GM12878 (cell line): ENCODE measurements at regions not wholly inside any gene's neighbourhood (a gene's known extent, or its start where the extent isn't known, plus 50 kb on each side); places are given as distances from the start of the nearest gene placed in this dataset.

Experiments
- ATAC-seq: fragments of 200-7000 bp; cut with Tn5 transposase; 3 replicates; pipeline ENCODE4 v1.9.1; 2020; ENCODE audit warnings: mild to moderate bottlenecking, moderate library complexity
- BruUV-seq: library from RNA; stranded (reverse); fragments of 400-500 nt; replicated peaks from 2 replicates; lab custom pipeline; 2021; lab: Mats Ljungman, UMichigan
- CTCF ChIA-PET: fragments of 300-600 bp; sonication (Branson Sonifier 250); formaldehyde crosslinking; extraction: SDS; loops from one replicate; lab custom pipeline; 2021; ENCODE audit warnings: inconsistent platforms; lab: Yijun Ruan, JAX
- POLR2A ChIA-PET: fragments of 350-600 bp; formaldehyde crosslinking; extraction: SDS; loops from one replicate; lab custom pipeline; 2021; ENCODE audit warnings: inconsistent platforms; lab: Charles Lee
- RAD21 ChIA-PET: fragments of 300-600 bp; sonication (Branson Sonifier 250); formaldehyde crosslinking; loops from one replicate; lab custom pipeline; 2023; ENCODE audit warnings: antibody characterized with exemption; ENCODE audit not compliant: unreplicated experiment; lab: Charles Lee
- SMC1A ChIA-PET: fragments of 300-600 bp; sonication (Branson Sonifier 250); formaldehyde crosslinking; loops from one replicate; lab custom pipeline; 2023; ENCODE audit not compliant: unreplicated experiment, uncharacterized antibody; lab: Charles Lee
- DNase-seq: peaks from one replicate; pipeline ENCODE4 v3.0.0-alpha.2; 2011; ENCODE audit warnings: low read depth, low spot score
- FAIRE-seq: peaks from 3 replicates; lab custom pipeline; 2011; peaks lifted over from hg19 to GRCh38; lab: Jason Lieb, UNC
- H2AFZ ChIP-seq: 2 replicates; pipeline ENCODE4 v1.6.0; 2011; ENCODE audit warnings: low read depth, low read length, control low read depth; ENCODE audit not compliant: control insufficient read depth
- H3K27ac ChIP-seq: 2 replicates; pipeline ENCODE4 v1.5.1; 2011; ENCODE audit warnings: control low read depth; ENCODE audit not compliant: control insufficient read depth, insufficient read depth
- H3K27me3 ChIP-seq, 2 experiments: replicated peaks in 1 of 2; 2 replicates each; pipeline versions ENCODE4 v1.6.0 to v1.6.1; 2011; ENCODE audit warnings: low read length in 1 of 2; ENCODE audit not compliant: control insufficient read depth in 2 of 2, insufficient read depth in 2 of 2
- H3K36me3 ChIP-seq, 2 experiments: 2 replicates each; pipeline ENCODE4 v1.5.1; 2011; ENCODE audit warnings: low read length in 1 of 2; ENCODE audit not compliant: control insufficient read depth in 2 of 2, insufficient read depth in 2 of 2
- H3K4me1 ChIP-seq: 2 replicates; pipeline ENCODE4 v1.6.1; 2011; ENCODE audit warnings: mild to moderate bottlenecking, low read length, moderate library complexity, mixed read lengths; ENCODE audit not compliant: control insufficient read depth, insufficient read depth
- H3K4me2 ChIP-seq: 2 replicates; pipeline ENCODE4 v1.6.0; 2011; ENCODE audit warnings: control low read depth; ENCODE audit not compliant: control insufficient read depth, insufficient read depth
- H3K4me3 ChIP-seq: fragments of 200-600 bp; sonication (generic); 2 replicates; pipeline ENCODE4 v1.5.1; 2016
- H3K79me2 ChIP-seq: 2 replicates; pipeline ENCODE4 v1.6.0; 2011; ENCODE audit warnings: low read length; ENCODE audit not compliant: control insufficient read depth, insufficient read depth
- H3K9ac ChIP-seq: 2 replicates; pipeline ENCODE4 v1.8.0; 2011; ENCODE audit warnings: low read length, control low read depth, mixed read lengths; ENCODE audit not compliant: control insufficient read depth, insufficient read depth
- H3K9me3 ChIP-seq: replicated peaks from 3 replicates; pipeline ENCODE4 v1.5.1; 2011; ENCODE audit warnings: mild to moderate bottlenecking, low read length; ENCODE audit not compliant: control insufficient read depth, insufficient read depth
- H4K20me1 ChIP-seq: 2 replicates; pipeline ENCODE4 v1.6.0; 2011; ENCODE audit not compliant: control insufficient read depth, insufficient read depth
- CBX3 ChIP-seq: fragments of 200-600 bp; sonication (generic); IDR thresholded peaks from 2 replicates; pipeline ENCODE4 v1.6.1; 2016; ENCODE audit warnings: low read depth, borderline replicate concordance
- FOXK2 ChIP-seq: fragments of 450-650 bp; IDR thresholded peaks from 2 replicates; pipeline ENCODE4 v1.6.1; 2017; ENCODE audit warnings: mild to moderate bottlenecking, moderate library complexity
- NBN ChIP-seq: fragments of 450-650 bp; IDR thresholded peaks from 2 replicates; pipeline ENCODE4 v1.6.1; 2016
- NFYB ChIP-seq: IDR thresholded peaks from 2 replicates; pipeline ENCODE4 v1.6.1; 2011; ENCODE audit warnings: low read depth, mild to moderate bottlenecking, low read length, improper control_type of control experiment, moderate library complexity; ENCODE audit not compliant: insufficient read depth
- NR2C2 ChIP-seq: IDR thresholded peaks from 2 replicates; pipeline ENCODE4 v1.6.1; 2011; ENCODE audit warnings: borderline replicate concordance, low read depth; ENCODE audit not compliant: control insufficient read depth, insufficient read length
- PAX8 ChIP-seq: fragments of 450-650 bp; IDR thresholded peaks from 2 replicates; pipeline ENCODE4 v1.6.1; 2017; ENCODE audit warnings: mild to moderate bottlenecking, moderate library complexity
- PML ChIP-seq: IDR thresholded peaks from 2 replicates; pipeline ENCODE4 v1.6.1; 2012; ENCODE audit warnings: low read length, inconsistent platforms
- TARDBP ChIP-seq: IDR thresholded peaks from 2 replicates; pipeline ENCODE4 v1.6.1; 2016; ENCODE audit warnings: borderline replicate concordance
- ZBTB40 ChIP-seq: fragments of 450-650 bp; IDR thresholded peaks from 2 replicates; pipeline ENCODE4 v1.6.1; 2016; ENCODE audit warnings: mild to moderate bottlenecking, moderate library complexity, borderline replicate concordance
- ZNF217 ChIP-seq: fragments of 450-650 bp; IDR thresholded peaks from 2 replicates; pipeline ENCODE4 v1.6.1; 2017; ENCODE audit warnings: antibody characterized with exemption, mild to moderate bottlenecking
- ZNF384 ChIP-seq: IDR thresholded peaks from 2 replicates; pipeline ENCODE4 v1.6.1; 2012; ENCODE audit warnings: low read depth, mild to moderate bottlenecking, low read length, improper control_type of control experiment, borderline replicate concordance
- WGBS: methylation state at CpG from one replicate; pipeline ENCODE4 v1.1.6; 2016; ENCODE audit warnings: low lambda C conversion rate; ENCODE audit not compliant: insufficient replicate concordance, insufficient coverage; ENCODE audit errors: missing lambda C conversion rate; 5-methylcytosine and 5-hydroxymethylcytosine counted together
- in situ Hi-C: fragments of 300-500 bp; cut with MboI; formaldehyde crosslinking; loops from 9 replicates; pipeline ENCODE4 v1.14.3; 2018; ENCODE audit warnings: mixed read lengths
- intact Hi-C: fragments of 100-400 bp; cut with micrococcal nuclease; formaldehyde crosslinking; loops from one replicate; pipeline ENCODE4 v1.14.2; 2022; ENCODE audit not compliant: unreplicated experiment
- TF ChIP-seq, protein P1 (sequence below): fragments of 450-650 bp; formaldehyde crosslinking; IDR thresholded peaks from 2 replicates; pipeline ENCODE4 v1.5.0; 2022; ENCODE audit warnings: mild to moderate bottlenecking, missing genetic modification characterization

GRCh38 chr18:22337833-22338232 lies 79.9 kb downstream of the CTAGE1 start:
- Histone ChIP-seq H3K4me1 (no peaks in the 10 kb centered on the region), H4K20me1 (no peaks in the 10 kb centered on the region), H2AFZ (no peak overlapping the region), H3K9ac (no peak overlapping the region), H3K27ac (no peak overlapping the region), H3K4me3 (no peak overlapping the region), H3K27me3 (no peaks in the 10 kb centered on the region; a peak in 1 of 4 replicates), H3K79me2 (no peaks in the 10 kb centered on the region), H3K9me3 (no peaks in the 10 kb centered on the region), H3K4me2 (no peak overlapping the region), H3K36me3 (no peaks in the 10 kb centered on the region)
- CTCF ChIA-PET, result no interaction called here
- SMC1A ChIA-PET, result no interaction called here
- POLR2A ChIA-PET, result no interaction called here
- BruUV-seq, result no TSS peak
- TF ChIP-seq ZNF217, result no peak
- TF ChIP-seq ZNF384, result no peak
- no peak for TF ChIP-seq FOXK2
- TF ChIP-seq NFYB, result no peak
- no peak for TF ChIP-seq PAX8
- no peak for TF ChIP-seq TARDBP
- TF ChIP-seq CBX3, result no peak
- no peak for TF ChIP-seq NBN
- FAIRE-seq (no peak), DNase-seq (no peak), ATAC-seq (no peak)
- intact Hi-C loops (no loop called here), in situ Hi-C loops (no loop called here)
- RAD21 ChIA-PET, result no interaction called here

- no peak overlapping the region for H3K27ac ChIP-seq
- CTCF ChIA-PET, result no interaction called here
- no peak overlapping the region for H3K9ac ChIP-seq
- WGBS, result 19% methylated on average over 3 of the region's 3 CpGs
- POLR2A ChIA-PET, result no interaction called here
- no TSS peak for BruUV-seq
- in situ Hi-C loops (no loop called here), intact Hi-C loops (no loop called here)
- H3K4me1 ChIP-seq, result no peaks in the 10 kb centered on the region
- ATAC-seq, result no peak
- no peak overlapping the region for H3K4me3 ChIP-seq
- TF ChIP-seq NR2C2 (no peak), PML (no peak), ZBTB40 (no peak)
- TF ChIP-seq, protein P1, sequence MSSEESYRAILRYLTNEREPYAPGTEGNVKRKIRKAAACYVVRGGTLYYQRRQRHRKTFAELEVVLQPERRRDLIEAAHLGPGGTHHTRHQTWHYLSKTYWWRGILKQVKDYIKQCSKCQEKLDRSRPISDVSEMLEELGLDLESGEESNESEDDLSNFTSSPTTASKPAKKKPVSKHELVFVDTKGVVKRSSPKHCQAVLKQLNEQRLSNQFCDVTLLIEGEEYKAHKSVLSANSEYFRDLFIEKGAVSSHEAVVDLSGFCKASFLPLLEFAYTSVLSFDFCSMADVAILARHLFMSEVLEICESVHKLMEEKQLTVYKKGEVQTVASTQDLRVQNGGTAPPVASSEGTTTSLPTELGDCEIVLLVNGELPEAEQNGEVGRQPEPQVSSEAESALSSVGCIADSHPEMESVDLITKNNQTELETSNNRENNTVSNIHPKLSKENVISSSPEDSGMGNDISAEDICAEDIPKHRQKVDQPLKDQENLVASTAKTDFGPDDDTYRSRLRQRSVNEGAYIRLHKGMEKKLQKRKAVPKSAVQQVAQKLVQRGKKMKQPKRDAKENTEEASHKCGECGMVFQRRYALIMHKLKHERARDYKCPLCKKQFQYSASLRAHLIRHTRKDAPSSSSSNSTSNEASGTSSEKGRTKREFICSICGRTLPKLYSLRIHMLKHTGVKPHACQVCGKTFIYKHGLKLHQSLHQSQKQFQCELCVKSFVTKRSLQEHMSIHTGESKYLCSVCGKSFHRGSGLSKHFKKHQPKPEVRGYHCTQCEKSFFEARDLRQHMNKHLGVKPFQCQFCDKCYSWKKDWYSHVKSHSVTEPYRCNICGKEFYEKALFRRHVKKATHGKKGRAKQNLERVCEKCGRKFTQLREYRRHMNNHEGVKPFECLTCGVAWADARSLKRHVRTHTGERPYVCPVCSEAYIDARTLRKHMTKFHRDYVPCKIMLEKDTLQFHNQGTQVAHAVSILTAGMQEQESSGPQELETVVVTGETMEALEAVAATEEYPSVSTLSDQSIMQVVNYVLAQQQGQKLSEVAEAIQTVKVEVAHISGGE (CRISPR knock-in tag), result no peak
- no peak overlapping the region for H2AFZ ChIP-seq
- no peak for DNase-seq
- SMC1A ChIA-PET, result no interaction called here
- no peak overlapping the region for H3K4me2 ChIP-seq
- H3K27me3 ChIP-seq, result no peaks in the 10 kb centered on the region; a peak in 1 of 4 replicates
- no peaks in the 10 kb centered on the region for H3K79me2 ChIP-seq
- H4K20me1 ChIP-seq, result no peaks in the 10 kb centered on the region
- RAD21 ChIA-PET, result no interaction called here
- no peaks in the 10 kb centered on the region for H3K36me3 ChIP-seq
- FAIRE-seq, result no peak
- no peaks in the 10 kb centered on the region for H3K9me3 ChIP-seq
These were observed 80.4 kb downstream of the CTAGE1 start for GRCh38 chr18:22337306-22337705.
